GM19455 (cell line): ENCODE measurements at regions not wholly inside any gene's neighbourhood (a gene's known extent, or its start where the extent isn't known, plus 50 kb on each side); places are given as distances from the start of the nearest gene placed in this dataset.
"Not testable (repeated sequence)": the region's sequence is repeated elsewhere in the genome, so short reads cannot be mapped to it uniquely, and the experiment has no call there.

Experiments
- ATAC-seq: cut with Tn5 transposase; IDR thresholded peaks from one replicate; pipeline ENCODE4 v1.9.1; 2021; ENCODE audit not compliant: unreplicated experiment

- no peak for ATAC-seq
Measured at GRCh38 chr1:79945391-79945790, 938.9 kb upstream of the ADGRL4 start.

DNA sequence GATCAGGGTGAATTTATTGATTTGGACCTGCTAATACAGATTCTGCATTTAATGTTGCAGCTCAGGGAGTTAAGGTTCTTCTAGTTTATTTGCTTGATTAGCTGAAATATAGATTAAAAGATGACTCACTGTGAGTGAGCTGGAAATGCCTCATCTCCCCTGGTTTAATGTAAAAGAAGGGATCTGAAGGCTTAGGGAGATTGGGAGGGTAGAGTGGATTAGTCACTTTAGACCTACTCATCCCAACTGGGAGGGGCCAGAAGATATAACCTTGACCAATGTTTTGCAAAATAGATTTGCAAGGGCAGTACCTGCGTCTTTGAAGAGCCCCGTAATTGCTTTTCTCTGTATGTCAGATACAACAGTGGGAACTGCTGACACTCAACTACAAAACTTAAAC, 922.8 kb upstream of the ADGRL4 start:
- ATAC-seq = no peak

GRCh38 chr1:79928901-79929300, 922.4 kb upstream of the ADGRL4 start:
- ATAC-seq = no peak

DNA sequence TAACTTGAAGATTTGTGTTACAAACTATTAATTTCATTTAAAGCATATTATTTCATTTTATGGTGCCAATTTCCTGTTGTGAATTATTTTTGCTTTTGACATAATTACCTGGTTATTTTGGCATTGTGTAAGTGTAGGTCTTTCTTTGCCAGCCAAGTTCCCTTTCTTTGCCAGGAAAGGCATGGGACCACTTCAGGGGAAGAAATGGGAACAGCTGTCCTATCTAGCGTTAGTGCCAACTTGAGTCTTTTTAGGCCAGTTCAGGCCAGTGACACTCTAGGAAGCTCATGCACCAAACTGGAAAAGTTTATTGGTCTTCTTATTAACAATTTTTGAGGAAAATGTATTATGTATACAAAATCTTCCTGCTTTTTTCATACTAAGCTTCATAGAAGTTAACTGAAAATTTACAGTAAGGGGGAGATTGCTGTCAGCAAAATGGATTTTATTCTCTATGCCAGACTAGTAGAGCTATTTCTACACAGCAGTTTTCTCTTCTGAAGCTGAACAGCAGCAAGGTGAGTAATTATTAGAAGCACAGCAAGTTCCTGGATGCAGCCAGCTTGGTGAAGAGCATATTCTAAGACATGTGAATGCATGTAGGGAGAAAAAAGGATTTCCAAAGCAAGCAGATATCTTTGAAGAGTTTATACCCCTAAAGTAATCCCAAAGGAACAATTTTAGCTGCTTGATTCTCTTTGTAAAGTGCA, 914.6 kb upstream of the ADGRL4 start:
- ATAC-seq = no peak

DNA sequence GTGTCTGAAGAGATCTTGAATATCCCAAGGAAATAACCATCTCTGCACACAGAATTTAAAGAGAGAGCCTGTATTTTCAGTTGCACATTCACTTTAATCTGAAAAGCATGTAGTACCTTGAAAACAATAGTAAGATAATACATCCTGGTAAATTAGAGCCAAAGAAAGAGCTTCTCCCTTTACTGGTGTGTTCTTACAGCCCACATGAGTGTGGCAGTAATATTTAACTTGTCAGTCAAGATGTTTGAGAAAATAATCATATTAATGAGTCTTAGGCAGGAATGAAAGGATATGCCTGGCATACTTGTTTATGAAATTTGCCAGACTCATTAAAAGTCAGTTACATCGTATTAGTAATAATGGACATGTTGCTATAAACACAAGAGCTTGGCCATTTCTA, 908.4 kb upstream of the ADGRL4 start:
- no peak for ATAC-seq

- ATAC-seq = no peak
Measured at GRCh38 chr1:79912813-79913212, 906.3 kb upstream of the ADGRL4 start.

GRCh38 chr1:79903321-79903720, 896.8 kb upstream of the ADGRL4 start:
- no peak for ATAC-seq

DNA sequence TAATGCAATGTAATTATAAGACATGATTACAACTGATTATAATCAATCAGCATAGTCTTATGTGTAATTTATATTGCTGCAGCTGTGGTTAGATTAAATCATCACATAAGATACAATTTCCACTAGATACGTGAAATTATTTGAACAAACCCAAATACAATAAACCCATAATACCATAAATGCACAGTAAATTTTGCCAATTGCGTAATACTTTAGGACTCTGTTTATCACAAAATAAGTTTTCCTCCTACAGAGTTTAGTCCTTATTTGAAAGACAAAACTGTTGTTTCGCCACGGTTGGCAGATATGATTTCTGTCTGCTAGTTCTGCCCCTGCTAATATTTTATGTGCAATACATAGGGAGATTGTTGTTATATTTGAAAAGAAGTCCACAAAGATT, 895.9 kb upstream of the ADGRL4 start:
- ATAC-seq = no peak

- no peak for ATAC-seq
Measured at GRCh38 chr1:79899914-79900313, 893.4 kb upstream of the ADGRL4 start.

- ATAC-seq = no peak
Measured at GRCh38 chr1:79896140-79896539, 889.6 kb upstream of the ADGRL4 start.

DNA sequence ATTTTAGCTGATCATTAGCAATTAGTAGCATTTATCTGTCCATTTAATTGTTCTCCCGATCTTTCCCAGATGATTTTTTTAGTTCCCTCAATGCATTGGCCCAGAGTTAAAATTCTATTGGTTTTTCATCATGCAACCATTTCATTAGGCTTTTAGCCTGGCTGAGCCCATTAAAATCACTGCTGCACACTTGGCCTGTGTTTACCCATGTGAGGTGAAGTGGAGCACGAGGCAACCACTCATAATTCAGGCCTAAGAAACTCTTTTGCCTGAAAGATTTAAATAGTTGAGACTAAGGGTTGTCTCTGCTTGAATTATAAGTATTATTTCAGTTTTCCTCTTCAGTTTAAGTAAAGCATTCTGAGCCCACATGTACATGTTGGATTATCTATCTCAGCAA, 889.0 kb upstream of the ADGRL4 start:
- ATAC-seq = no peak

DNA sequence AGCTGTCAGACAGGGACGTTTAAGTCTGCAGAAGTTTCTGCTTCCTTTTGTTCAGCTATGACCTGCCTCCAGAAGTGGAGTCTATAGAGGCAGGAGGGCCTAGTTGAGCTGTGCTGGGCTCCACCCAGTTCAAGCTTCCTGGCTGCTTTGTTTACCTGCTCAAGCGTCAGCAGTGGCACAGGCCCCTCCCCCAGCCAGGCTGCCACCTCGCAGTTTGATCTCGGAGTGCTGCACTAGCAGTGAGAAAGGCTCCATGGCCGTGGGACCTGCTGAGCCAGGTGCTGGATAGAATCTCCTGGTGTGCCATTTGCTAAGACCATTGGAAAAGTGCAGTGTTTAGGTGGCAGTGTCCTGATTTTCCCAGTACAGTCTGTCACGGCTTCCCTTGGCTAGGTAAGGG, 887.6 kb upstream of the ADGRL4 start:
- not testable (repeated sequence) for ATAC-seq

GRCh38 chr1:79887059-79887458, 880.5 kb upstream of the ADGRL4 start:
- ATAC-seq = no peak

- no peak for ATAC-seq
Measured at GRCh38 chr1:79885101-79885500, 878.6 kb upstream of the ADGRL4 start.

DNA sequence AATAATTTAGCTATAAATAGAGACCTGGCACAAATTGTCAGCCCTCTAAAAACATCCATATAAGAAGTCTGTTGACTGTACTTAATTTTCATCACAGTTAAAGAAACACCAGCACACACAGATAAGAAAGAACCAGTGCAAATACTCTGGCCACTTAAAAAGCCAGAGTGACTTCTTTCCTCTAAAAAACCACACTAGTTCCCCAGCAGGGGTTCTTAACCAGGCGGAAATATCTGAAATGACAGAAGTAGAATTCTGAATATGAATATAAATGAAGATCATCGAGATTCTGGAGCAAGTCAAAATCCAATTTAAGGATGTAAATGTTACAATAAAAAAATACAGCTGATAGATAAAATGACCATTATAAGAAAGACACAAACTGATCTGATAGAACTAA, 870.6 kb upstream of the ADGRL4 start:
- ATAC-seq = no peak

GRCh38 chr1:79875187-79875586, 868.7 kb upstream of the ADGRL4 start:
- no peak for ATAC-seq

- ATAC-seq = no peak
Measured at GRCh38 chr1:79874289-79874688, 867.8 kb upstream of the ADGRL4 start.

DNA sequence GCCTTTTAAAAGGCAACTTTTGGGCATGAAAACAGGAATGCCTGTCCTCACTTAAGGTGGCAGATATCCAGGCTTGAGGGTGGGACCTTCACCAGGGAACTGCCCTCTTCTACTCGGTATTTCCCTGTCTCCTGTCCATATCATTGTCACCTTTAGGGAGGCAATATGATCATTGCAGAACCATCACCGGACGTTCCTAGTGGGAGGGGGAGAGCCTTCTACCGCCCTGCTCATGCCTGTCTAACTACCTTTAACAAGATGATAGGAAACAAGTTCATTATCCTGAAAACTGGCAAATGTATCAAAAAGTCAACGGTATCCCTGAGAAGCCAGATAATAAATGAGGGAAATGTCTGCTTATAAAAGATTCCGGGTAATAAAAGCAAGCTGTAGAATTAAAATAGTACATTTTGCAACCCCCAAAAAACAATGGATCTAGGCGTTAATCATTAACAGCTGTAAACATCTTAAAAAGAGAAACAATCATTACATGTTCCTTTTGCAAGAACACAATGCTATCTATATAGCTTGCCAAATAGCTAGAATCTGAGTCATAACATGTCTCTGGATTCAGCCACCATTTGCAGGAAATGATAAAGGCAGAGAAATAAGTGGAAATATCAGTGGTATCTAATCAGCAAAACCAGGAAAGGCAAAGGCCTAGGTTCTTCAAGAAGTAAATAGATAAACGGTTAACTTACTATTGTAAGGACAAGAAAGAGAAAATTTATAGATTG, 852.9 kb upstream of the ADGRL4 start:
- no peak for ATAC-seq

GRCh38 chr1:79852004-79852403, 845.5 kb upstream of the ADGRL4 start:
- ATAC-seq = no peak

DNA sequence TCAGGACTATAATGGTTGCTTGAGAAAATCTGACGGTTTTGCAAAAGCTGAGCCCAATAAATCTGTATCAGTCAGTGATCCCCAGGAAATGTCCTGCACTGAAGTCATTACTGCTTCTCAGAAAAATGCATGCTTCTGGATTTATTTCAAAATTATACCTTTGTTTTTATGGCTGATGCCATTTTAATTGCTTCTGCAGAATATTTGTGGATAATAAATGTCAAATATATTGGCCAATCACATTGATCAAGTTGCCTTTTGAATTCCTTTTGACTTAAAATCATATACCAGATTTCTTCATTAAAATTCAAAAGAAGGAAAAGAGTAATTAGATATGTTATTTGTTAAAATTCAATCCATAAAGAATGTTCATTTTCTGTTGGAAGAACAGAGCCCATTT, 842.9 kb upstream of the ADGRL4 start:
- ATAC-seq = no peak

DNA sequence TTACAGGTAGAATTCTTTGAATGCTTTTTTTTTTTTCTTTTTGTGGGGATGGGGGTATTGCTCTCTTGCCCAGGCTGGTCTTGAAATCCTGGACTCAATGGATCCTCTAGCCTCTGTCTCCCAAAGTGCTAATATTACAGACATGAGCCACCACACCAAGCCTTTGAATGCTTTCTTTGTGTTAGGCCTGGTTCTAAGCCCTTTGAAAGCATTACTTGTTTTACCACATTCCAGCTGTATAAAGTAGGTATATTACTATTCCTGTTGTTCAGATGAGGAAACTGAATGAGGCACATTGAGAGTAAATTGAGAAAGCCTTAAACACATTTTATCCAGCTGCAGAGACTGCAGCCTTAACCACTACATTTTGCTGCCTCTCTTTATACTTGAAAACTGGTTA, 841.8 kb upstream of the ADGRL4 start:
- ATAC-seq = no peak

DNA sequence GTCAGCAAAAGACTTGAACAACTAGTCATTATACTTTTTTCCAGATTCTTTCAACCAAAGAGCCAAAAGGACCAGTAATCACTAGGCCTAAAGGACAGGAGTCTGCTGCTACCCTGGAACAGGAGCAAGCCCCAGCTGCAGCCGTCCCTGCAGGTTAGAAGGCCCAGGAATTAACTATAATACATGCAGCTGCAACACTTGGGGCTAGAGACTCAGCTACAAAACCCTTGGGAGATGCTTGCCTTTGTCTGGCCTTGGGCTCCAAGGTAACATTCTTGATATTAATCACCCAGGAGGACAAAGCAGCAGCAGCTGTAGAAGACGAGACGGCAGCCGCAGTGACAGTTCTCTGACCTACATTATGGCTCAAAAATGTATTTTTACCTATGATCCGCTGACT, 841.2 kb upstream of the ADGRL4 start:
- no peak for ATAC-seq

GRCh38 chr1:79845936-79846335, 839.4 kb upstream of the ADGRL4 start:
- ATAC-seq = no peak
